Parathyroid adenoma (tissue), 2 donors: ENCODE measurements at regions not wholly inside any gene's neighbourhood (a gene's known extent, or its start where the extent isn't known, plus 50 kb on each side); places are given as distances from the start of the nearest gene placed in this dataset.

ENCODE experiments used
- H2AFZ ChIP-seq: fragments of 300-600 bp; sonication (generic); one replicate; pipeline ENCODE4 v1.7.0; 2017; ENCODE audit warnings: antibody characterized with exemption, mild to moderate bottlenecking
- H3K27ac ChIP-seq: fragments of 300-600 bp; sonication (generic); one replicate; pipeline ENCODE4 v1.7.0; 2017
- H3K27me3 ChIP-seq: fragments of 300-600 bp; sonication (generic); one replicate; pipeline ENCODE4 v1.7.0; 2017; ENCODE audit warnings: low read length; ENCODE audit not compliant: control insufficient read depth, insufficient read depth
- H3K36me3 ChIP-seq: fragments of 300-600 bp; sonication (generic); one replicate; pipeline ENCODE4 v1.7.0; 2017; ENCODE audit warnings: low read length; ENCODE audit not compliant: control insufficient read depth, insufficient read depth
- H3K4me1 ChIP-seq: fragments of 300-600 bp; sonication (generic); one replicate; pipeline ENCODE4 v1.7.0; 2017; ENCODE audit warnings: control low read depth
- H3K4me2 ChIP-seq: fragments of 300-600 bp; sonication (generic); one replicate; pipeline ENCODE4 v1.7.0; 2017; ENCODE audit warnings: low read length
- H3K4me3 ChIP-seq: fragments of 300-600 bp; sonication (generic); one replicate; pipeline ENCODE4 v1.7.0; 2017; ENCODE audit warnings: low read depth, low read length
- H3K79me2 ChIP-seq: fragments of 300-600 bp; sonication (generic); one replicate; pipeline ENCODE4 v1.7.0; 2017; ENCODE audit warnings: control low read depth
- H3K9ac ChIP-seq: fragments of 300-600 bp; sonication (generic); one replicate; pipeline ENCODE4 v1.7.0; 2017; ENCODE audit warnings: mild to moderate bottlenecking
- H3K9me3 ChIP-seq: fragments of 300-600 bp; sonication (generic); one replicate; pipeline ENCODE4 v1.7.0; 2017; ENCODE audit warnings: low read length; ENCODE audit not compliant: control insufficient read depth
- CTCF ChIP-seq: fragments of 300-600 bp; sonication (generic); IDR thresholded peaks from one replicate; pipeline ENCODE4 v1.7.0; 2017; ENCODE audit warnings: antibody characterized with exemption, mild to moderate bottlenecking
- donor health status: primary hyperparathyroidism.

- no peaks in the 10 kb centered on the region for H3K27me3 ChIP-seq
- no peaks in the 10 kb centered on the region for H3K4me1 ChIP-seq
- no peak for TF ChIP-seq CTCF
- H3K36me3 ChIP-seq, result no peaks in the 10 kb centered on the region
- H3K79me2 ChIP-seq, result no peaks in the 10 kb centered on the region
- H3K9ac ChIP-seq, result no peak overlapping the region
- H3K27ac ChIP-seq, result no peak overlapping the region
- H3K4me2 ChIP-seq, result no peak overlapping the region
- no peak overlapping the region for H2AFZ ChIP-seq
- no peaks in the 10 kb centered on the region for H3K9me3 ChIP-seq
- no peak overlapping the region for H3K4me3 ChIP-seq
Measured at GRCh38 chr15:94856267-94856854, 625.0 kb downstream of the MCTP2 start.

DNA sequence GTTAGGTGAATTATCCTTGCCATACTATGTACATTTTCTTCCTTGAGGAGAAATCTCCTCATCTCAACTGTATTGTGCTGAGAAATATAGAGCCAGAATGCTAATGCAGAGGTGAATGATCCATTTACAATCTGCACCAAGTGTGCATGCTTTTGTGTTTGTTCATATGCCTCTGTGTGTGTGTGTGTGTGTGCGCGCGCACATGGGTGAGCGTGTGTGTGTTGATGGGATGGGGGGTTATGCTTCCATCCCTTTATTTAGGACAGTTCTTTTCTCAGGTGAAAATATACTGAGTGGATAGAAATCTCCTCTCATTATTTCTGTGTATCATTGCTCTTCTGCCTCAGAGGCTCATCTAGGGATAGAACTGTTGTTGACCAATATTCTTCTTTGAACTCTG, 626.1 kb downstream of the MCTP2 start:
- no peak for TF ChIP-seq CTCF
- Histone ChIP-seq H3K4me2 (no peak overlapping the region), H3K9me3 (no peaks in the 10 kb centered on the region), H3K27me3 (no peaks in the 10 kb centered on the region), H3K9ac (no peak overlapping the region), H3K4me3 (no peak overlapping the region), H3K27ac (no peak overlapping the region), H3K79me2 (no peaks in the 10 kb centered on the region), H3K4me1 (no peaks in the 10 kb centered on the region), H3K36me3 (no peaks in the 10 kb centered on the region), H2AFZ (no peak overlapping the region)

GRCh38 chr15:94858011-94858410, 626.6 kb downstream of the MCTP2 start:
- Histone ChIP-seq H3K36me3 (no peaks in the 10 kb centered on the region), H3K9me3 (no peaks in the 10 kb centered on the region), H3K9ac (no peak overlapping the region), H2AFZ (no peak overlapping the region), H3K27me3 (no peaks in the 10 kb centered on the region), H3K4me1 (no peaks in the 10 kb centered on the region), H3K27ac (no peak overlapping the region), H3K4me3 (no peak overlapping the region), H3K4me2 (no peak overlapping the region), H3K79me2 (no peaks in the 10 kb centered on the region)
- no peak for TF ChIP-seq CTCF

- TF ChIP-seq CTCF, result no peak
Measured at GRCh38 chr15:94858449-94858848, 627.1 kb downstream of the MCTP2 start.

GRCh38 chr15:94858920-94859319, 627.6 kb downstream of the MCTP2 start:
- Histone ChIP-seq H3K4me1 (no peaks in the 10 kb centered on the region), H3K79me2 (no peaks in the 10 kb centered on the region), H3K4me2 (no peak overlapping the region), H3K9me3 (no peaks in the 10 kb centered on the region), H2AFZ (no peak overlapping the region), H3K4me3 (no peak overlapping the region), H3K36me3 (no peaks in the 10 kb centered on the region), H3K27ac (no peak overlapping the region), H3K9ac (no peak overlapping the region), H3K27me3 (no peaks in the 10 kb centered on the region)
- no peak for TF ChIP-seq CTCF

More at GRCh38 chr15:94858449-94858848, 627.1 kb downstream of the MCTP2 start:
- H3K4me2 ChIP-seq, result no peak overlapping the region
- H2AFZ ChIP-seq, result no peak overlapping the region
- no peak overlapping the region for H3K9ac ChIP-seq
- H3K27me3 ChIP-seq, result no peaks in the 10 kb centered on the region
- no peaks in the 10 kb centered on the region for H3K4me1 ChIP-seq
- no peaks in the 10 kb centered on the region for H3K79me2 ChIP-seq
- H3K27ac ChIP-seq, result no peak overlapping the region
- H3K4me3 ChIP-seq, result no peak overlapping the region
- no peaks in the 10 kb centered on the region for H3K36me3 ChIP-seq
- no peaks in the 10 kb centered on the region for H3K9me3 ChIP-seq
